GM12892 (cell line): ENCODE measurements at regions not wholly inside any gene's neighbourhood (a gene's known extent, or its start where the extent isn't known, plus 50 kb on each side); places are given as distances from the start of the nearest gene placed in this dataset.

Source experiments
- POLR2A ChIP-seq: IDR thresholded peaks from 2 replicates; pipeline ENCODE4 v1.6.1; 2011; ENCODE audit warnings: low read depth, low read length, control low read depth
- POLR2AphosphoS5 ChIP-seq: IDR thresholded peaks from 2 replicates; pipeline ENCODE4 v1.6.1; 2011; ENCODE audit warnings: low read depth, low read length, control low read depth

DNA sequence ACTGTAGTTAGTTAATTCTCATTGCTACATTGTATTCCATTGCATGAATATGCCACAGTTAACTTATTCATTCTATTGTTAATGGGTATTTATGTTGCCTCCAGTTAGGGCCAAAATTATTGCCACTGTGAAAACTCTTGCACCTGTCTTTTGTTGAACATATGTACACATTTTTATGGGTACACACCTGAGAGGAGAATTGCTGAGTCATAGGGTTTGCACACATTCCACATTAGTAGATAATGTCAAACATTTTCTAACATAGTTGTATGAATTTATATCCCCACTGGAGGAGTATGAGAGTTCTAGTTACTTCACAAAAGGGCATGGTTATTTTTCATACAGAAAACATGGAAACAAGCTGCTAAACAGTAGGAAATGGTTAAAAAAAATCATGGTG is 338.4 kb downstream of the FOXO1 start:
- no peak for TF ChIP-seq POLR2AphosphoS5
- no peak for TF ChIP-seq POLR2A
